ENCODE measurements at regions not wholly inside any gene's neighbourhood (a gene's known extent, or its start where the extent isn't known, plus 50 kb on each side); places are given as distances from the start of the nearest gene placed in this dataset.

GRCh38 chr2:113370030-113370429 lies 67.5 kb upstream of the ZNG1B start:
- TF ChIP-seq CTCF (IDR thresholded peaks at IDR 0.05): no peak
- TF ChIP-seq POLR2A (IDR thresholded peaks at IDR 0.05): no peak

Data from vagina (tissue), 2 donors.